Keratinocyte (primary cell): ENCODE measurements at regions not wholly inside any gene's neighbourhood (a gene's known extent, or its start where the extent isn't known, plus 50 kb on each side); places are given as distances from the start of the nearest gene placed in this dataset.

ENCODE experiments used
- EZH2 ChIP-seq: IDR thresholded peaks from one replicate; pipeline ENCODE4 v1.6.1; 2012; ENCODE audit warnings: inconsistent platforms, mild to moderate bottlenecking, low read length, moderate library complexity
- TF ChIP-seq, protein P1 (sequence below), 3 experiments: IDR thresholded peaks in 1 of 3; conservative IDR thresholded peaks in 1 of 3; optimal IDR thresholded peaks in 1 of 3; 2 replicates in 2 of 3; 3 replicates in 1 of 3; pipeline versions ENCODE3 to v1.5.1; 2011; ENCODE audit warnings: low read length in 3 of 3, mild to moderate bottlenecking in 3 of 3, moderate library complexity in 2 of 3, control low read depth in 1 of 3, inconsistent platforms in 1 of 3; ENCODE audit not compliant: insufficient read depth in 2 of 3; ENCODE audit errors: extremely low read depth in 1 of 3

DNA sequence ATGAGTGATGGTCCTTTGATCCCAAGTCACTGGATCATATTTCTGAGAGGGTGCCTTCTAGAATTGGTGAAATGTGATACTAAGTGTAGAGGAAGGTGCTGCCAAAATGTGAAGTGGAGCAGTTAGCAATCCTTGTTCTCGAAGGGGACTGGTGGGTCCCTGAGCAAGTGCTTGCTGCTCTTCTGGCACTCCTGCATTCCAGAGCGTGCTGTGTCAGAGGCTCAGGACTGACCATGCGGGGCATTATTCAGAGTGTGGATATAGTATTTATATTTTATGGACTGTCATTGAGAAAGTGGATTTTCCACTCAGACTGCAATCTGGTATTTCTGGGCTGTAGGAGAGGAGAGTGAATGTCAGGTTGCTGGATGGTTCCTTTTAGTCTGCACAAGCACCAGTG, 152.6 kb upstream of the KL start:
- TF ChIP-seq, protein P1, sequence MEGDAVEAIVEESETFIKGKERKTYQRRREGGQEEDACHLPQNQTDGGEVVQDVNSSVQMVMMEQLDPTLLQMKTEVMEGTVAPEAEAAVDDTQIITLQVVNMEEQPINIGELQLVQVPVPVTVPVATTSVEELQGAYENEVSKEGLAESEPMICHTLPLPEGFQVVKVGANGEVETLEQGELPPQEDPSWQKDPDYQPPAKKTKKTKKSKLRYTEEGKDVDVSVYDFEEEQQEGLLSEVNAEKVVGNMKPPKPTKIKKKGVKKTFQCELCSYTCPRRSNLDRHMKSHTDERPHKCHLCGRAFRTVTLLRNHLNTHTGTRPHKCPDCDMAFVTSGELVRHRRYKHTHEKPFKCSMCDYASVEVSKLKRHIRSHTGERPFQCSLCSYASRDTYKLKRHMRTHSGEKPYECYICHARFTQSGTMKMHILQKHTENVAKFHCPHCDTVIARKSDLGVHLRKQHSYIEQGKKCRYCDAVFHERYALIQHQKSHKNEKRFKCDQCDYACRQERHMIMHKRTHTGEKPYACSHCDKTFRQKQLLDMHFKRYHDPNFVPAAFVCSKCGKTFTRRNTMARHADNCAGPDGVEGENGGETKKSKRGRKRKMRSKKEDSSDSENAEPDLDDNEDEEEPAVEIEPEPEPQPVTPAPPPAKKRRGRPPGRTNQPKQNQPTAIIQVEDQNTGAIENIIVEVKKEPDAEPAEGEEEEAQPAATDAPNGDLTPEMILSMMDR (optimal IDR thresholded peaks at IDR 0.05 in 1 of 3, IDR thresholded peaks at IDR 0.05 in 1 of 3, conservative IDR thresholded peaks at IDR 0.05 in 1 of 3; ENCODE audit: extremely low read depth in 1 of 3, insufficient read depth in 2 of 3, low read length in 3 of 3): no peak
- no peak for TF ChIP-seq EZH2
